PFSK-1 (cell line): ENCODE measurements at regions not wholly inside any gene's neighbourhood (a gene's known extent, or its start where the extent isn't known, plus 50 kb on each side); places are given as distances from the start of the nearest gene placed in this dataset.

ENCODE experiments used
- POLR2AphosphoS5 ChIP-seq: IDR thresholded peaks from 2 replicates; pipeline ENCODE4 v1.6.1; 2012; ENCODE audit warnings: low read depth, mild to moderate bottlenecking, control low read depth, low read length, moderate library complexity
- REST ChIP-seq, 2 experiments: IDR thresholded peaks; 2 replicates each; pipeline versions ENCODE4 v1.6.1 to v1.8.0; 2011 to 2012; ENCODE audit warnings: low read depth in 2 of 2, low read length in 2 of 2, control low read depth in 1 of 2, inconsistent platforms in 1 of 2, mild to moderate bottlenecking in 1 of 2, moderate library complexity in 1 of 2; ENCODE audit not compliant: insufficient read depth in 1 of 2
- SIN3A ChIP-seq: IDR thresholded peaks from 2 replicates; pipeline ENCODE4 v1.6.1; 2012; ENCODE audit warnings: mild to moderate bottlenecking, low read length, moderate library complexity, borderline replicate concordance; ENCODE audit not compliant: insufficient read depth
- TAF1 ChIP-seq: IDR thresholded peaks from 2 replicates; pipeline ENCODE4 v1.6.1; 2012; ENCODE audit warnings: low read length, control low read depth, borderline replicate concordance; ENCODE audit not compliant: insufficient read depth

- TF ChIP-seq TAF1 (no peak), POLR2AphosphoS5 (no peak), REST (IDR thresholded peaks at IDR 0.05; ENCODE audit: insufficient read depth in 1 of 2, low read depth in 2 of 2, low read length in 2 of 2) (no peak), SIN3A (no peak)
Measured at GRCh38 chr12:90338365-90338764, 616.6 kb downstream of the CCER1 start.
